ENCODE measurements at regions not wholly inside any gene's neighbourhood (a gene's known extent, or its start where the extent isn't known, plus 50 kb on each side); places are given as distances from the start of the nearest gene placed in this dataset.
A peak's percentile ranks its signal among the peaks of the same experiment; 100 is the strongest.

DNA sequence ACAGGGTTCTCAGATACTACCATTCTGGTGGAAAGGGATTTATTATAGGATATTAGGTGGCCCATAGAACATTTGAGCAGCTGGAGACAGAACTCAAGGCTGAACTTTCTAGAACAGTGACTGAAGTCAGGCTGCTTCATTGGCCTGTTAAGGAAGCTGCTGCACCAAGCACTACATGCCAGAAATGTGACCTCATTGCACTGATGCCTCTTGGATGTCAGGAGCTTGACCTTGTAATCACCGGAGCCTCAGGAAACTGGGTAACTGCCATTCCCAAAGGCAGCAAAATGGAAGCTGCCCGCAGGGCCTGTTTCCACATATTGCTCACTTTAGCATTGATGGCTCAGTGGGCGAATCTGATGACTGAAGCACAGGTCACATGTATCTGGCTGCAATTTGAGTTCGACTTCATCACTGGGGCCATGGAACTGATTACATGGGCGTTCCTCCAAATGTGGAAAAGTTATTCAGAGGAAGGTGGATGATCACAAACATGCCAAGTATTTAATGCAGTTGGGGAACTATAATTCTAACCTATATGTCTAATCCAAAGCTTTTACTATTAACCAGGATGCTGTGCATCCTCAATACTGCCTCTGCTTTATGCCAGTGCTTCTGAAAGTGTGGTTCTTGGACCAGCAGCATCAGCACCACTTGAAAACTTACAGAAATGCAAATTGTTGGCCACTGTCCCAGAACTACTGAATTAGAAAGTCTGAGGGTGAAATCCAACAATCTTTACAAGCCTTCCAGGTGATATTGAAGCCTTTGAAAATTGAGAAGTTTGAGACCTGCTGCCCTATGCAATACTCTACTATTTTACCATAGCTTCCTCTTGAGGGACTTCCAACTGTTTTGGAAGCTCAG lies 337.2 kb upstream of the NAV3 start:
- DNase-seq (ENCODE audit: low read depth in 2 of 2), result no peak

DNA sequence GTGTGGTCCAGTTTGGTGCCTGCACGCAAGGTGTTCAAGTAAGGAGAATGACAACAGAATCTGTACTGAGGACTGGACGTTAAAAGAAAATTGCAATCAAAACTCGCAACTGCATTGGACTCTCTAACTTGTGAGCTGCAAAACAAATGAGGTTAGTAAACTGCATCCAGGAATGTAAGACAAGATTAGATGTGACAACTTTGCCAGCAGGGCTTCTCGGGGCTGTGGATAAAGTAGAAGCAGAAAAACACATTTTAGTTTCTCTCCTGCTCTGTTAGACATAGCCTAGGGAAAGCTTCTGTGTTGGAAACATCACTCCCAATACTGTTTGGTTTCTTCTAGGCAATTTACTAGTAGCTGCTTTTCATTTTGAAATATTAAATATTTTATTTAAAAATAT lies 338.2 kb upstream of the NAV3 start:
- no peak for DNase-seq (ENCODE audit: low read depth in 2 of 2)

DNA sequence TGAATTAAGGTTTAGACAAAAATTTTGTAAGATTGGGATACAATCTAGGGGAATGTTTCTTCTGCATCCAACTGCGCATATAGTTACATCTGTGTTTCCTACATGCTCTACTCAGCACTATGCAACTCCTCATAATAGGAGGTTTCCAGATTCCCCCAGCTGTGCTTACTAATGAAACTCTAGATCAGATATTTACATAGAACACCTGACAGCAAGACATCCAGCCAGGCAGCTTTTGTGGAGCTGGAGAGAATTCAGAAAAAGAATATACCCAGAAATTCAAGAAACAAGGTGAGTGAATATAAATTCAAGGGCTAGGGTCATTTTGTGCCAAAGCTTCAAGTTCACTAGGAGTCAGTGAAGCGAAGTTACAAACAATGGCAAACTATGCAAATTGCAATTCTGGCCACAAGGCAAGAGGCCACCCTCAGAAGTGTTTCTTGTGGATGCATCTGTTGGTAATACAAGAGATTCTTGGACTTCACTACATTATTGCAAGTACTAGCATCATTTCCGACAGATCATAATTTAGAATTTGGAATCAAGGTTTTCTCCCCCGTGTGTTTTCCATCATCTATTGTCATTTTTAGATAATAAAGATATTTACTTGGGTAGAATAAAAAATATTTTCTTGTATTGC lies 341.2 kb upstream of the NAV3 start:
- DNase-seq (ENCODE audit: low read depth in 2 of 2), result no peak

- peak; percentile 75 to 77 for DNase-seq (ENCODE audit: low read depth in 2 of 2)
These were observed 342.6 kb upstream of the NAV3 start for GRCh38 chr12:77488041-77488620.

- DNase-seq (ENCODE audit: low read depth in 2 of 2), result no peak
These were observed 343.8 kb upstream of the NAV3 start for GRCh38 chr12:77486872-77487271.

- DNase-seq (ENCODE audit: low read depth in 2 of 2), result no peak
These were observed 344.5 kb upstream of the NAV3 start for GRCh38 chr12:77485961-77486854.

- no peak for DNase-seq (ENCODE audit: low read depth in 2 of 2)
These were observed 349.0 kb upstream of the NAV3 start for GRCh38 chr12:77481687-77482086.

GRCh38 chr12:77477907-77478533 lies 352.7 kb upstream of the NAV3 start:
- no peak for DNase-seq (ENCODE audit: low read depth in 2 of 2)

DNA sequence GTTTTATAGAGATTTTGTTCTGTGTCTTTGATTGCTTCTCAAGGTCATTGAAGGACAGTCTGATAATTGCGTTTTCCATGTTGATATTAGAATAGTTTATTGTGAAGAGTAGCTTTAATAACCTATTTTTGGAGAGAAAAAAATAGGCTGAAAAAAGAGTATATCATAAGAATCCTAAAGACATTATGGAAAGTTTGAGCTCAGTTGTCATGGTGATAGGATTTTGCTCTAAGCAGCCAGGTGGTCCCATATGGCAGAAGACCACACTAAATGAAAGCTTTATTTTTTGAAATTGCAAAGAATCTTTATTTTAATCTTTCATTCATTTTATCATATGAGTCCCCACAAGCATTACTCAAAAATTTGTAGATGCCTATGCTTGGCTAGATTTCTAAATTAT lies 358.9 kb upstream of the NAV3 start:
- DNase-seq (ENCODE audit: low read depth in 2 of 2), result no peak

GRCh38 chr12:77469578-77470333 lies 360.9 kb upstream of the NAV3 start:
- DNase-seq (ENCODE audit: low read depth in 2 of 2), result no peak

GRCh38 chr12:77442633-77443032 lies 377.3 kb upstream of the E2F7 start:
- no peak for DNase-seq (ENCODE audit: low read depth in 2 of 2)

- no peak for DNase-seq (ENCODE audit: low read depth in 2 of 2)
These were observed 374.4 kb upstream of the E2F7 start for GRCh38 chr12:77439749-77440148.

GRCh38 chr12:77438644-77439043 lies 373.3 kb upstream of the E2F7 start:
- no peak for DNase-seq (ENCODE audit: low read depth in 2 of 2)

DNA sequence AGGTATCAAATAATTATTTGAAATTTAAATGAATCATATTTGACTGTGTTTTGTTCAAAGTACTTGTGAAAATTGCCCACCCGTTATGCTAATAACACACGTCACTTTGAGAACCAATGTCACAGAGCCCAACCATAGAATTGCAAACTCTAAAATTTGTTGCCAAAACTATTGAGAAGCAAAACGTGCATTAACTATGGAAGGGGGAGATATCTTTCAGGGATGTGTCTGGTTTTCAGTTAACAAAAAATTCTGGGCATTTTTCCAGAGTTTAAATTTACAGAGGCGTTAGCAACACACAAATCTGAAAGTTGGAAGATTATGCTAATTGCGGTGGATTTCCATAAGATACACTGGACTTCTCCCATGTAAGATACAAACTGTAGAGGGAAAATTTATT lies 371.8 kb upstream of the E2F7 start:
- DNase-seq (ENCODE audit: low read depth in 2 of 2), result no peak

DNA sequence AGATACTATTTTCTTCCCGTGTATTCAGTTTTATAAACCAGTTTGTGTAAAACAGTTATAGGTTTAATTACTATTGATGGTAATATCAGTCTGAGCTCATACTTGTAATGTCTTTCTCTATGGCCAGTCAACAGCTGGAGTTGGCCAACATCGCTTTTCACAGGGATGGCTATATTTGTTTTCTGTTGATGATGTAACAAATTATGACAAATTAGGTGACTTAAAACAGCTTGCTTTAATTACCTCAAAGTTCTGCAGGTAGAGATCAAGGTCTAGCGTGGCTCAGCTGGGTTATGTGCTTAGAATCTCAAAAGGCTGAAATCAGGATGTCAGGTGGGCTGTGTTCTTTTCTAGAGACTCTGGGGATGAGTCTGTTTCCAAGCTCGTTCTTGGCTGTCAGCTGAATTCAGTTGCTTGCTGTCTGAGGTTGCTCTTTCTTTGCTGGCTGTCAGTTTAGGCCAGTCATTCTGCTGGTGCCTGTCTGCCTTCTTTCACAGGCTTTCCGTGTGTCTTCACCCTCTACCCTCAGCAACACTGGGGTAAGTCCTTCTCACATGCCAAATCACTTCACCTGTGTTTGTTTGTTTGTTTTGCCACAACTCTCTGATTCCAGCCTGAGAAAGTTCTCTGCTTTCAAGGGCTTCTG lies 370.2 kb upstream of the E2F7 start:
- no peak for DNase-seq (ENCODE audit: low read depth in 2 of 2)

DNA sequence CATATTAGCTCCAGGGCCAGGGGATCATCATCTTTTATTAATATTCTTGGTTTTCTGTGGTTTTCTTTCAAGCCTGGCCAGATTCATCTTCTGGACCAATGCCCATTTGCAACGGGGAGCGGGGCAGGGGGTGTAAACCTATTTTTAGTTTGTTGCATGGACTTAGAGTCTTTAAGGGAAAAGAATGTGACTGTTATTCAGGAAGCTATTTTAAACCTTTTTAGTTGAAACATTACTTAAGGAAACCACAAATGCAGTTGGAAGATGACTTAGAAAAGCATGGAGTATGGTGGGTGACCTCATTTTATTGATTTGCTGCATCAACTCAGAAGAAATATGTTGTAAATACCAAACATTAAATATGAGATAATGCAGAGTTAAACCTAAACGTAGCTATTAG lies 368.4 kb upstream of the E2F7 start:
- DNase-seq (ENCODE audit: low read depth in 2 of 2), result peak; percentile 74 to 75

DNA sequence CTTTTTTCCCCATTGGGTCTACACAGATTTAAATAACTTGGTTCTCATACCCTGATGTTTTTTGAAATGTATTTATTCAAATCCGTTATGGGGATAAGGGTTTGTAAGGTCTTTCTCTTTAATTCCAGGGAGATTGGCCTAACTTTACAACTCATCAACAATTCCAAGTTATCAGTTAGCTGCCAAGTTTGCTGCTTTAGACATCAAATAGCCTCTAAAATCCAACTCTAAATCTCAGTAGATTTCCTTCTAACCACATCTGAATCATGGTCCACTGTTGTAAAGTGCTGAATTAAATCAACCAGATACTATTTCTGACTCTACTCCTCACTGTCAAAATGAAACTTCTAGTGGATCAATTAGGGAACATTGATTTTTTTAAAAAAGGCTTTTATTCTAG lies 364.1 kb upstream of the E2F7 start:
- DNase-seq (ENCODE audit: low read depth in 2 of 2), result no peak

GRCh38 chr12:77421152-77421551 lies 355.8 kb upstream of the E2F7 start:
- no peak for DNase-seq (ENCODE audit: low read depth in 2 of 2)

- DNase-seq (ENCODE audit: low read depth in 2 of 2), result no peak
These were observed 344.2 kb upstream of the E2F7 start for GRCh38 chr12:77409551-77409950.

DNA sequence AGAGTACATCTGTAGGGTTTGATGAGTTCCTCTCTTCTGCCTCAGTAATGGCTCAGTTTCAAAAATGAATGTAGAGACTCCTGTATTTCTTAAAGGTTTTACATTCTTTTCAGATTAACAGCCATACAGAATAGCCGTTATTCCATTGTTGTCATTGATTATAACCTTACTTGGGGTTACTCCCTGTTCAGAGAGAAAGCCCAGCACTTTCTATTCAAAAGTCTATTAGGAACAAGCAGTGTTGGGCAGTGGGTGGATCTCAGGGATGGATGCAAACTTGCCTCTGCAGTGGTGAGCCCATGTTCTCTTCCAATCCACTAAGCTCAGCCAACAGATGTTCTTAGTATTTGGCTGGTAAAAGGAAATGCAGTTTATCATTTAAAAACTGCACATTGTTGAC lies 342.6 kb upstream of the E2F7 start:
- DNase-seq (ENCODE audit: low read depth in 2 of 2), result peak in 1 of 2 experiments; percentile 28

Measured in fibroblast of skin of left quadriceps (primary cell).